C4-2B (cell line): ENCODE measurements at regions not wholly inside any gene's neighbourhood (a gene's known extent, or its start where the extent isn't known, plus 50 kb on each side); places are given as distances from the start of the nearest gene placed in this dataset.

Source experiments
- H3K27ac ChIP-seq: fragments of 450-650 bp; 2 replicates; pipeline ENCODE4 v1.5.1; 2017
- CTCF ChIP-seq: fragments of 450-650 bp; conservative IDR thresholded peaks from 2 replicates; pipeline ENCODE4 v1.5.1; 2017; ENCODE audit warnings: mild to moderate bottlenecking
- ZFX ChIP-seq: fragments of 450-650 bp; IDR thresholded peaks from 2 replicates; pipeline ENCODE4 v1.6.1; 2017

- TF ChIP-seq CTCF = no peak
- TF ChIP-seq ZFX = no peak
Measured at GRCh38 chr4:23547096-23547495, 342.8 kb downstream of the PPARGC1A start.

GRCh38 chr4:23539969-23540569 is 349.8 kb downstream of the PPARGC1A start:
- H3K27ac ChIP-seq = no peak overlapping the region
- TF ChIP-seq ZFX = no peak
- TF ChIP-seq CTCF = no peak

More at GRCh38 chr4:23547096-23547495, 342.8 kb downstream of the PPARGC1A start:
- no peak overlapping the region for H3K27ac ChIP-seq

GRCh38 chr4:23533859-23534258 is 356.0 kb downstream of the PPARGC1A start:
- no peak overlapping the region for H3K27ac ChIP-seq
- TF ChIP-seq ZFX (no peak), CTCF (no peak)

GRCh38 chr4:23516716-23517115 is 373.1 kb downstream of the PPARGC1A start:
- TF ChIP-seq ZFX (no peak), CTCF (no peak)

GRCh38 chr4:23504083-23504482 is 385.8 kb downstream of the PPARGC1A start:
- no peak for TF ChIP-seq CTCF
- TF ChIP-seq ZFX = no peak
- no peak overlapping the region for H3K27ac ChIP-seq

More at GRCh38 chr4:23516716-23517115, 373.1 kb downstream of the PPARGC1A start:
- no peak overlapping the region for H3K27ac ChIP-seq

GRCh38 chr4:23500894-23501449 is 388.9 kb downstream of the PPARGC1A start:
- no peak for TF ChIP-seq CTCF
- no peak for TF ChIP-seq ZFX
- no peak overlapping the region for H3K27ac ChIP-seq

- no peak overlapping the region for H3K27ac ChIP-seq
- TF ChIP-seq ZFX = no peak
- TF ChIP-seq CTCF = no peak
Measured at GRCh38 chr4:23485801-23486200, 404.0 kb downstream of the PPARGC1A start.
